SK-N-SH treated with all-trans-retinoic acid at 6 μM for 48 hours (cell line): ENCODE measurements at regions not wholly inside any gene's neighbourhood (a gene's known extent, or its start where the extent isn't known, plus 50 kb on each side); places are given as distances from the start of the nearest gene placed in this dataset.

Experiments used
- ATAC-seq: fragments of 200-7000 bp; cut with Tn5 transposase; 3 replicates; pipeline ENCODE4 v1.9.1; 2020; ENCODE audit warnings: mild to moderate bottlenecking, moderate library complexity
- ARNTL ChIP-seq: fragments of 450-650 bp; formaldehyde crosslinking; IDR thresholded peaks from 2 replicates; pipeline ENCODE4 v1.5.0; 2020; ENCODE audit warnings: low read depth, mild to moderate bottlenecking, moderate library complexity, borderline replicate concordance
- BACH2 ChIP-seq: fragments of 250-450 bp; sonication (Bioruptor Pico); IDR thresholded peaks from 2 replicates; pipeline ENCODE4 v1.9.0; 2021; ENCODE audit warnings: mild to moderate bottlenecking, borderline replicate concordance
- CREB5 ChIP-seq: fragments of 250-450 bp; sonication (Bioruptor Pico); IDR thresholded peaks from 2 replicates; pipeline ENCODE4 v1.5.1; 2020; ENCODE audit warnings: low read depth, mild to moderate bottlenecking, moderate library complexity
- CSDC2 ChIP-seq: fragments of 250-450 bp; sonication (Bioruptor Pico); IDR thresholded peaks from 2 replicates; pipeline ENCODE4 v1.5.0; 2020; ENCODE audit warnings: mild to moderate bottlenecking, moderate library complexity
- CSRNP3 ChIP-seq: fragments of 250-450 bp; sonication (Bioruptor Pico); IDR thresholded peaks from 2 replicates; pipeline ENCODE4 v1.5.1; 2021; ENCODE audit warnings: mild to moderate bottlenecking, moderate library complexity
- GLIS3 ChIP-seq: fragments of 250-450 bp; sonication (Bioruptor Pico); IDR thresholded peaks from 2 replicates; pipeline ENCODE4 v1.5.0; 2020; ENCODE audit warnings: mild to moderate bottlenecking, moderate library complexity
- ISL1 ChIP-seq: fragments of 250-450 bp; sonication (Bioruptor Pico); IDR thresholded peaks from 2 replicates; pipeline ENCODE4 v2.1.2; 2022; ENCODE audit warnings: mild to moderate bottlenecking, moderate library complexity
- PATZ1 ChIP-seq: fragments of 250-450 bp; sonication (Bioruptor Pico); IDR thresholded peaks from 2 replicates; pipeline ENCODE4 v1.8.0; 2020; ENCODE audit warnings: mild to moderate bottlenecking, moderate library complexity, borderline replicate concordance
- POU6F1 ChIP-seq: fragments of 250-450 bp; sonication (Bioruptor Pico); IDR thresholded peaks from 2 replicates; pipeline ENCODE4 v1.8.0; 2021; ENCODE audit warnings: low read depth, mild to moderate bottlenecking, moderate library complexity, borderline replicate concordance
- PPARA ChIP-seq: fragments of 250-450 bp; sonication (Bioruptor Pico); IDR thresholded peaks from 2 replicates; pipeline ENCODE4 v1.5.0; 2020; ENCODE audit warnings: mild to moderate bottlenecking, borderline replicate concordance
- RARB ChIP-seq: fragments of 250-450 bp; sonication (Bioruptor Pico); IDR thresholded peaks from 2 replicates; pipeline ENCODE4 v1.8.0; 2021; ENCODE audit warnings: mild to moderate bottlenecking, moderate library complexity
- SNAI2 ChIP-seq: fragments of 250-450 bp; sonication (Bioruptor Pico); IDR thresholded peaks from 2 replicates; pipeline ENCODE4 v1.5.0; 2020; ENCODE audit warnings: mild to moderate bottlenecking, moderate library complexity
- TCF4 ChIP-seq: fragments of 250-450 bp; sonication (Bioruptor Pico); IDR thresholded peaks from 2 replicates; pipeline ENCODE4 v1.8.0; 2021; ENCODE audit warnings: mild to moderate bottlenecking, moderate library complexity, borderline replicate concordance
- TSHZ2 ChIP-seq: fragments of 250-450 bp; sonication (Bioruptor Pico); IDR thresholded peaks from 2 replicates; pipeline ENCODE4 v1.5.0; 2020; ENCODE audit warnings: mild to moderate bottlenecking, moderate library complexity
- ZC3H10 ChIP-seq: fragments of 250-450 bp; sonication (Bioruptor Pico); IDR thresholded peaks from 2 replicates; pipeline ENCODE4 v1.5.1; 2021; ENCODE audit warnings: mild to moderate bottlenecking, moderate library complexity
- ZFP3 ChIP-seq: fragments of 250-450 bp; sonication (Bioruptor Pico); IDR thresholded peaks from 2 replicates; pipeline ENCODE4 v1.5.0; 2020; ENCODE audit warnings: mild to moderate bottlenecking, moderate library complexity
- ZFP30 ChIP-seq: fragments of 450-650 bp; formaldehyde crosslinking; IDR thresholded peaks from 2 replicates; pipeline ENCODE4 v1.5.0; 2022; ENCODE audit warnings: mild to moderate bottlenecking, moderate library complexity
- ZNF70 ChIP-seq: fragments of 450-650 bp; formaldehyde crosslinking; IDR thresholded peaks from 2 replicates; pipeline ENCODE4 v1.5.0; 2020; ENCODE audit warnings: mild to moderate bottlenecking, moderate library complexity
- ZNF8 ChIP-seq: fragments of 450-650 bp; formaldehyde crosslinking; IDR thresholded peaks from 2 replicates; pipeline ENCODE4 v1.5.0; 2020; ENCODE audit warnings: mild to moderate bottlenecking, moderate library complexity

GRCh38 chr4:111274486-111274885 lies 651.6 kb upstream of the PITX2 start (continued):
- TF ChIP-seq POU6F1 (CRISPR knock-in tag) (no peak), ISL1 (no peak), CREB5 (no peak), SNAI2 (CRISPR knock-in tag) (no peak)

GRCh38 chr4:111281219-111281618 lies 658.3 kb upstream of the PITX2 start:
- no peak for ATAC-seq
- TF ChIP-seq ZNF8 (CRISPR knock-in tag), result no peak
- TF ChIP-seq POU6F1 (CRISPR knock-in tag), result no peak
- no peak for TF ChIP-seq TSHZ2
- no peak for TF ChIP-seq ZC3H10 (CRISPR knock-in tag)
- TF ChIP-seq BACH2 (CRISPR knock-in tag), result no peak
- no peak for TF ChIP-seq PPARA
- no peak for TF ChIP-seq ZFP3 (CRISPR knock-in tag)

- TF ChIP-seq GLIS3 (CRISPR knock-in tag) (no peak), TSHZ2 (no peak), ZNF70 (CRISPR knock-in tag) (no peak), ARNTL (CRISPR knock-in tag) (no peak), CSRNP3 (CRISPR knock-in tag) (no peak), CREB5 (no peak), ZFP30 (CRISPR knock-in tag) (no peak), CSDC2 (no peak), ZC3H10 (CRISPR knock-in tag) (no peak), PATZ1 (no peak), RARB (CRISPR knock-in tag) (no peak), TCF4 (CRISPR knock-in tag) (no peak), PPARA (no peak), SNAI2 (CRISPR knock-in tag) (no peak)
- TF ChIP-seq, all 23 proteins: peak for 0
- no peak for ATAC-seq
Measured at GRCh38 chr4:111282035-111282434, 659.2 kb upstream of the PITX2 start.
